ENCODE measurements at regions not wholly inside any gene's neighbourhood (a gene's known extent, or its start where the extent isn't known, plus 50 kb on each side); places are given as distances from the start of the nearest gene placed in this dataset.

- no peak for TF ChIP-seq CTCF (IDR thresholded peaks at IDR 0.05; ENCODE audit: insufficient read depth, low read depth, low read length, missing control alignments)
- DNase-seq (ENCODE audit: low read depth): peak; percentile 41
- H3K4me3 ChIP-seq (ENCODE audit: low read depth, low read length): no peak overlapping the region
Measured at GRCh38 chr12:25806271-25806670, 152.2 kb upstream of the RASSF8 start.

- DNase-seq (ENCODE audit: low read depth): no peak
- TF ChIP-seq CTCF (IDR thresholded peaks at IDR 0.05; ENCODE audit: insufficient read depth, low read depth, low read length, missing control alignments): no peak
- no peak overlapping the region for H3K4me3 ChIP-seq (ENCODE audit: low read depth, low read length)
Measured at GRCh38 chr12:25808604-25809003, 149.9 kb upstream of the RASSF8 start.

- TF ChIP-seq CTCF (IDR thresholded peaks at IDR 0.05; ENCODE audit: insufficient read depth, low read depth, low read length, missing control alignments): no peak
- no peak overlapping the region for H3K4me3 ChIP-seq (ENCODE audit: low read depth, low read length)
- DNase-seq (ENCODE audit: low read depth): no peak
Measured at GRCh38 chr12:25810683-25811082, 147.8 kb upstream of the RASSF8 start.

GRCh38 chr12:25811656-25812126 is 146.8 kb upstream of the RASSF8 start:
- no peak overlapping the region for H3K4me3 ChIP-seq (ENCODE audit: low read depth, low read length)
- no peak for TF ChIP-seq CTCF (IDR thresholded peaks at IDR 0.05; ENCODE audit: insufficient read depth, low read depth, low read length, missing control alignments)
- DNase-seq (ENCODE audit: low read depth): peak; percentile 66

- H3K4me3 ChIP-seq (ENCODE audit: low read depth, low read length): no peak overlapping the region
- no peak for TF ChIP-seq CTCF (IDR thresholded peaks at IDR 0.05; ENCODE audit: insufficient read depth, low read depth, low read length, missing control alignments)
Measured at GRCh38 chr12:25812295-25812694, 146.2 kb upstream of the RASSF8 start.

GRCh38 chr12:25813843-25814242 is 144.6 kb upstream of the RASSF8 start:
- H3K4me3 ChIP-seq (ENCODE audit: low read depth, low read length): no peak overlapping the region
- DNase-seq (ENCODE audit: low read depth): no peak
- TF ChIP-seq CTCF (IDR thresholded peaks at IDR 0.05; ENCODE audit: insufficient read depth, low read depth, low read length, missing control alignments): no peak

More at GRCh38 chr12:25812295-25812694, 146.2 kb upstream of the RASSF8 start:
- DNase-seq (ENCODE audit: low read depth): no peak

- no peak for TF ChIP-seq CTCF (IDR thresholded peaks at IDR 0.05; ENCODE audit: insufficient read depth, low read depth, low read length, missing control alignments)
- no peak for DNase-seq (ENCODE audit: low read depth)
- H3K4me3 ChIP-seq (ENCODE audit: low read depth, low read length): no peak overlapping the region
Measured at GRCh38 chr12:25816637-25817036, 141.8 kb upstream of the RASSF8 start.
